IPS DF 6.9 (cell line): ENCODE measurements at regions not wholly inside any gene's neighbourhood (a gene's known extent, or its start where the extent isn't known, plus 50 kb on each side); places are given as distances from the start of the nearest gene placed in this dataset.

Experiments
- DNase-seq: peaks from one replicate; pipeline ENCODE4 v3.0.0-alpha.2; 2013; ENCODE audit warnings: low read depth, low spot score
- H3K27ac ChIP-seq: one replicate; pipeline ENCODE4 v1.5.1; 2013; ENCODE audit warnings: low read length, control low read depth
- H3K27me3 ChIP-seq: 2 replicates; pipeline ENCODE4 v1.6.1; 2013; ENCODE audit warnings: mild to moderate bottlenecking, low read length; ENCODE audit not compliant: control insufficient read depth, insufficient read depth
- H3K36me3 ChIP-seq: 2 replicates; pipeline ENCODE4 v1.6.1; 2013; ENCODE audit warnings: low read length; ENCODE audit not compliant: control insufficient read depth, insufficient read depth
- H3K4me1 ChIP-seq: 2 replicates; pipeline ENCODE4 v1.6.1; 2013; ENCODE audit warnings: low read length; ENCODE audit not compliant: control insufficient read depth, insufficient read depth
- H3K4me3 ChIP-seq: 2 replicates; pipeline ENCODE4 v1.5.1; 2013; ENCODE audit warnings: mild to moderate bottlenecking, low read length
- H3K9me3 ChIP-seq: 2 replicates; pipeline ENCODE4 v1.6.1; 2013; ENCODE audit warnings: low read length, inconsistent platforms; ENCODE audit not compliant: control insufficient read depth, insufficient read depth
- WGBS: extraction: QIAGEN DNeasy Blood & Tissue Kit; methylation state at CpG from one replicate; pipeline ENCODE4 v1.1.7; 2013; ENCODE audit warnings: mixed read lengths, missing lambda C conversion rate; ENCODE audit not compliant: insufficient read length, insufficient coverage; 5-methylcytosine and 5-hydroxymethylcytosine counted together

DNA sequence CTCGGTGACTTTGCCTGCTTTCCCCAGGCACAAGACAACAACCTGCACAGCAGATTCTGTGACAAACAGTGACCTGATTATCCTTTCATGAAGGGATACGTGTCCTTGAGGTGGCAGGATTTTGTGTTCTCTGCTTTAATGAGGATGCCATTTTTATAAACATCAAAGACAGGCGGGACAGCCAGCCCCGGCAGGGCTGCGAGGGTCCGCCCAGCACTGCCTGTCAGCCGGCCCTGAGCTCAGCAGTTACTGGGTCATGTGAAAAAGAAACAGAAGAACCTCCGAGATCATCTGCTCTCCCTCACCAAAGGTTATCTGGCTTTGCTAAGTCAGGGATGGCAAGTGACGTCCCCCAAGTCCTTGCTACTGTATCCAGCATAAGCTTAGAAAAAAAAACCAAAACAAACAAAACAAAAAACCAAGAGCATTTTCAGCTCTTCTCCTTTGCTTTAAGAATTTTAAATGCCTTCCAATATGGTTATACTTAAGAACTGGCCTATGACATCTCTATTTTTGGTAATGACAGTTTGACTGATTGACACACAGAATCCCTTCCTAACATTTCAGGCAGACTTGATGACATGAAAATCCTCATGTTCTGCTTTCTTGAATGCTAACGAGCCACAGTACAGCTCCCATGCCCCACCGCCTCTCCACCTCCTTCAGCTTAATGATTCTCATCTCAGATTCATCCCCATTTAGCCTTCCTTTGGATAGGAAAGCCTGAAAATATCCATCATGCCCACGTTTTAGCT is 666.6 kb upstream of the ARGLU1 start:
- WGBS, result no CpG with 5 or more reads among the region's 12 CpGs
- Histone ChIP-seq H3K27me3 (no peaks in the 10 kb centered on the region), H3K4me1 (no peaks in the 10 kb centered on the region)

DNA sequence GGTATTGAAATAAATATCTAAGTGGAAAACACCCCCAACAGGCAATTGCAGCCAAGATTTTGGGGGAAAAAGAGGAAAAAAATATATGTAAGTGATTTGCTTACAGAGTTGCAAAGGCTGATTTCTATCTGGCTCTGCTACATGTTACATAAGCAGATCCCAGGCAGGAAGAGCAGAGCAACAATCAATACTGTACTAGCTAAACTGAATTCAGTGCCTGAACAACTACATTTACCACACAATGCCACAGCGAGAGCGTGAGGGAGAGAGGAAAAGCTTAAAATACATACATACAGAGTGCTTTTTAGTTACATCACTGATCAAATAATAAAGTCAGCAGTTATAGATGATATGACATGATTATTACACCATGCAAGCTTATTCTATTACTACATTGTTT is 665.6 kb upstream of the ARGLU1 start:
- Histone ChIP-seq H3K4me1 (no peaks in the 10 kb centered on the region), H3K4me3 (no peak overlapping the region), H3K9me3 (no peaks in the 10 kb centered on the region), H3K27ac (no peak overlapping the region), H3K36me3 (no peaks in the 10 kb centered on the region), H3K27me3 (no peaks in the 10 kb centered on the region)
- DNase-seq, result no peak
- WGBS, result no CpG with 5 or more reads among the region's 2 CpGs

More for the DNA sequence above, 666.6 kb upstream of the ARGLU1 start:
- no peaks in the 10 kb centered on the region for H3K36me3 ChIP-seq
- no peak for DNase-seq
- H3K27ac ChIP-seq, result no peak overlapping the region
- no peaks in the 10 kb centered on the region for H3K9me3 ChIP-seq
- H3K4me3 ChIP-seq, result no peak overlapping the region

DNA sequence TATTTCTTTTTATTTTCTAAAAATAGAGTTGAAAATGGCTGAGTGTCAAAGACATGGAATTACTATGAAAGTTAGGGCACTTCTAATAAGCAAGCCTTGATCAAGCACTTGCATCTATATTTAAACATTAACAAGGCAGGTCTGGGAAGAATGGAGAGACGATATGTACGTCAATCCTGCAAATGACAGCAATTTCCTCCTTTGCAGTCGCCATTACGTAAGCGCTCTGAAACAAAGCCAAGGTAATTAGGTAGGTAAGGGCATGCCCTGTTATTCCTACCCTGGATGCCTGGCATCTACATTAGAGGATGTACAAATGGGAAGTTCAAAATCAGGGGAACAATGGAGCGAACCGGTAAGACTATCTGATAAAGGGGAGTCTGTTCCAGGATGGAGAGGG is 664.0 kb upstream of the ARGLU1 start:
- no peak overlapping the region for H3K4me3 ChIP-seq
- H3K27ac ChIP-seq, result no peak overlapping the region
- DNase-seq, result no peak
- no peaks in the 10 kb centered on the region for H3K9me3 ChIP-seq
- H3K27me3 ChIP-seq, result no peaks in the 10 kb centered on the region
- no peaks in the 10 kb centered on the region for H3K4me1 ChIP-seq
- no CpG with 5 or more reads among the region's 7 CpGs for WGBS
- H3K36me3 ChIP-seq, result no peaks in the 10 kb centered on the region

DNA sequence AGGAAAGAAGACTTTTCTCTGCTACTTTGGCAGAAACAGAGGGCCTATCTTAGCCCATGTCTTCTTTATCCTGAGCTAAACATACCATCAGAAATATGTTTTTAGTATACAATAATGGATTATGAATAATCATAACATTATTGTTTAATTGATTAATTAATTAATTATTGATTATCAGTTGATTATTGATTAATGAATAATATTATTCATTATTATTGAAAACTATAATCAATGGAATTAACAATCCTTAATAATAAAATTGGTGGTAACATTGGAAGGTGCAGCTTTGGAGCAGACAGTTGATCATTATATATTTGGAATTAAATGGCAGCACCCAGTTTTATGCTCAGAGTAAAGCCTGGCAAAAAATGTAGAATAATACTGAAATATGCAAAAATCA is 655.9 kb upstream of the ARGLU1 start:
- no peaks in the 10 kb centered on the region for H3K27me3 ChIP-seq
- H3K4me3 ChIP-seq, result no peak overlapping the region
- no peak overlapping the region for H3K27ac ChIP-seq
- H3K36me3 ChIP-seq, result no peaks in the 10 kb centered on the region
- no peaks in the 10 kb centered on the region for H3K4me1 ChIP-seq
- no peak for DNase-seq
- no peaks in the 10 kb centered on the region for H3K9me3 ChIP-seq

DNA sequence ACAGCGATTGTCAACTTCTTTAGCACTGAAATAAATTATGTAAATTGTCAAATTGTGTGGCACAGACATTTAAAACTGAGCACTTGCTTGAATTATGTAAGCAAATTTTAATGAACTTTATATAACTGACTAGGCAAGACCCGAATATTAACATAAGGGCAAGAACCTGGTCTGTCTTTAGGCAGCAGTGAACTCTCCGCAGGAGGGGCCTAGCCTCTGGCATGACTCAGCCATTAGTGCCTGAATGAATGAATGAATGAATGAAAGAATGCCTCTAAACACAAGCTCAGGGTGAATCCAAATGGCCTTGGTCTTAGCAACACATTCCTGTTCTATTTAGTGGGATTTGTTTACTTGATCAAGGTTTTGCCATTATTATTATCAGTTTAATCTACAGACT is 654.7 kb upstream of the ARGLU1 start:
- H3K27ac ChIP-seq, result no peak overlapping the region
- H3K36me3 ChIP-seq, result no peaks in the 10 kb centered on the region
- no peak overlapping the region for H3K4me3 ChIP-seq
- H3K27me3 ChIP-seq, result no peaks in the 10 kb centered on the region
- DNase-seq, result no peak
- H3K4me1 ChIP-seq, result no peaks in the 10 kb centered on the region
- no CpG with 5 or more reads among the region's 3 CpGs for WGBS
- H3K9me3 ChIP-seq, result no peaks in the 10 kb centered on the region

DNA sequence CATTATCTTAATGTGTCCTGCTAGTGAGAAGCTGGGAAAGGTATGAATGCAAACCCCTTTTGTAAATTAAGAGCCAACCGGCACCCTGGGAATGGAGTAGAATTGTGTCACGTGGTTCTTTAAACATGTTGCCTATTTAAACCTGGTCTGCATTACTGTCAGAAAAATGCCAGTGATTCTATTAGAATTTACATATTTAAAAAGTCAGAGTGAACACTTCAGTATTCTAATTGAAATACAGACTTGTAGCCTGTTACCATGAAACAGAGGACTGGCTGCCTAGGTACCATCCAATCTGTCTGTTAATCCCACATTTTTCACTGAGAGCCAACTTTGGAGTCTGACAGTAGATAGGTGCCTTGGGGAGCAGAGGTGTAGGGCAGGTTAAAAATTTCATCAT is 652.3 kb upstream of the ARGLU1 start:
- no peaks in the 10 kb centered on the region for H3K4me1 ChIP-seq
- no peak overlapping the region for H3K27ac ChIP-seq
- no peaks in the 10 kb centered on the region for H3K9me3 ChIP-seq
- H3K27me3 ChIP-seq, result no peaks in the 10 kb centered on the region
- no CpG with 5 or more reads among the region's 2 CpGs for WGBS
- no peaks in the 10 kb centered on the region for H3K36me3 ChIP-seq
- H3K4me3 ChIP-seq, result no peak overlapping the region
- DNase-seq, result no peak

DNA sequence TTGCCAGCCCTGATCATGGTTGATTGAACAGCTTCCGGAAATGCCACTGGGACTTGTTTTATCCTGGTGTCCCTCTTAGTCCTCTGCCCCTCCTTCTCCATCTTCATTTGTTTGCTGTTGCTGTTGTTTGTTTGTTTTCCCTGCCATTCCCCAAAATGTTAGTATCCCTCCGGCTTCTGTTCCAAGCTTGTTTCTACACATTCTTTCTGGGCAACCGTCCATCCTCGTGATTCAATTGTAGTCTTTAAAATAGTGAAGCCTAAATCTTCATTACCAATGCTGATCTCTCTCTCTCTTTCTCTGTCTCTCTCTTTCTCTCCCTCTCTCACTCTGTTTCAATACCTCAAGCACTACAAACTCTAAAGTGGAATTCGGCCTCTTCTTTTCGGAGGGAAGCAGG is 649.3 kb upstream of the ARGLU1 start:
- Histone ChIP-seq H3K9me3 (no peaks in the 10 kb centered on the region), H3K27ac (no peak overlapping the region), H3K27me3 (no peaks in the 10 kb centered on the region), H3K36me3 (no peaks in the 10 kb centered on the region), H3K4me1 (no peaks in the 10 kb centered on the region), H3K4me3 (no peak overlapping the region)
- no peak for DNase-seq
- no CpG with 5 or more reads among the region's 6 CpGs for WGBS

DNA sequence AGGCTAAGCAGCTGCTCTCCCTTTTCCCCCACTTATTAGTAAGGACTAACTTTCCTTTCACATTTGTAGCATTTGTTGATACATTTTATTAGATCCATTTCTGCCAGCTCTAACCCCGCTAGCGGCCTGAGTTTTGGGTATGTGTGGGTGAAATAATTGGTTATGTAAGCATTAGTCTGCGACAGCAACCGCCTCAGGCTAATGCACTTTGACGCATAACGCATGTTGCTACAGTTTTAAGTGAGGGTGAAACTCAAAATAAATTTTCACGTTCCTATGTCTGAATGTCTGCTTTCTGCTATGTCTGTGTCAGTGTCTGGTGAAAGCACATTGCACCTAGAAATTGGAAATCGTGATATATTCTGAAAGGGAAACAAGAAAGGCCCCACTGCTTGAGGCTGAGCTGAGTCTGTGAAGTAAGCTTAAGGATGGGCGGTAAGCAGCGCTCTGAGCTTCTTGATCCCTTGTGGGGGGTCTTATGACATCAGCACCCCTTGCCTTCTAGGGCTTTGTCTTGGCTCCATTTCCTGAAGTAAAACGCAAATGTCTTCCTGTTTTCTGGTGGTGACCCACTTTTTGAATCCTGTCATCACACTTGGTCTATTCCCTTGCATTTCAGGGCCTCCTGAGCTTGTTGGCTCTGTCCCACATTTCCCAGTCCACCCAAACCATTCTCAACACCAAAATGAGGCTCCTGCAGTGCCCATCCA is 648.3 kb upstream of the ARGLU1 start:
- no peak overlapping the region for H3K27ac ChIP-seq
- no peak overlapping the region for H3K4me3 ChIP-seq
- H3K27me3 ChIP-seq, result no peaks in the 10 kb centered on the region
- H3K4me1 ChIP-seq, result no peaks in the 10 kb centered on the region
- DNase-seq, result no peak
- no peaks in the 10 kb centered on the region for H3K36me3 ChIP-seq
- H3K9me3 ChIP-seq, result no peaks in the 10 kb centered on the region
- no CpG with 5 or more reads among the region's 11 CpGs for WGBS

DNA sequence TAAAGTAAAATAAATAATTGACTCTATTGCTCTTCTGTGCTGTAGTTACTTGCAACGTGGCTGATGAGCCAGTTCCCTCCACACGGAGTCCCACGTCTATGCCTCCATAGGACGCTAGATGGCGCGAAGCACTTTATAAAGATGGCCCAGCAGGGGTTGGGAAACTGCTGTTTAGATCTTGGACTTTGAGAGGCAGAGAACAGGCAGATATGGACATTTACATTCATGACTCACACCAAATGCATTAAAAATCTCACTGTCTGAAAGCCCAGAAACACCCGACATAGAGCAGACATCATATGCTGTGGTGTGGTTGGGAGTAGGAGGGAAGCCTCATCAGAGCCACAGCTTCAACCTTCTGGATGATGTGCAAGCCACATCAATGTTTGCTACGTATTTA is 643.1 kb upstream of the ARGLU1 start:
- no peaks in the 10 kb centered on the region for H3K4me1 ChIP-seq
- no peak overlapping the region for H3K27ac ChIP-seq
- no CpG with 5 or more reads among the region's 8 CpGs for WGBS
- no peaks in the 10 kb centered on the region for H3K27me3 ChIP-seq
- peak; percentile 48 for DNase-seq
- no peaks in the 10 kb centered on the region for H3K36me3 ChIP-seq
- H3K4me3 ChIP-seq, result no peak overlapping the region
- no peaks in the 10 kb centered on the region for H3K9me3 ChIP-seq

DNA sequence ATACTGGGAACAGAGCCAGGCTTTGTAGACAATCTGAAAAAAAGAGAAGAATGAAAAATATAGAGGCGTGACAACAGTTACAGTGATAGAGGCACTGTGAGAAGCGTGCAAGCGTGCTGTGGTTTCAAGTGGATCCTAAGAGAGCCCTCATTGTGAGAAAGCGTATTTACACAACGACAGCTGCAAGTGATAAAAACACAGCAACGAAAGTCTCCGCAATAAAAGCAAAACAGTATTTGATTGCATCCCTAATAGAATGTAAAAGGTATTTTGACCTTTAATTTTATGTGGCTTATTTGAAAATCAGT is 642.7 kb upstream of the ARGLU1 start:
- no CpG with 5 or more reads among the region's 7 CpGs for WGBS
- Histone ChIP-seq H3K4me1 (no peaks in the 10 kb centered on the region), H3K9me3 (no peaks in the 10 kb centered on the region), H3K4me3 (no peak overlapping the region), H3K36me3 (no peaks in the 10 kb centered on the region), H3K27me3 (no peaks in the 10 kb centered on the region), H3K27ac (no peak overlapping the region)
- no peak for DNase-seq
